WTC11 (cell line): ENCODE measurements at regions not wholly inside any gene's neighbourhood (a gene's known extent, or its start where the extent isn't known, plus 50 kb on each side); places are given as distances from the start of the nearest gene placed in this dataset.

Experiments
- ATAC-seq: fragments of 200-7000 bp; cut with Tn5 transposase; 2 replicates; pipeline ENCODE4 v1.10.0; 2021; ENCODE audit warnings: mild to moderate bottlenecking, moderate library complexity
- CTCF ChIA-PET: fragments of 300-600 bp; sonication (Branson Sonifier 250); formaldehyde crosslinking; loops from one replicate; lab custom pipeline; 2021; ENCODE audit warnings: antibody characterized with exemption; lab: Charles Lee
- POLR2A ChIA-PET: fragments of 350-600 bp; sonication (Branson Sonifier 250); formaldehyde crosslinking; loops from one replicate; lab custom pipeline; 2021; ENCODE audit warnings: antibody characterized with exemption; lab: Charles Lee
- DNase-seq: peaks from one replicate; pipeline ENCODE4 v3.0.0; 2021; ENCODE audit warnings: low spot score
- H3K27ac Mint-ChIP-seq: 2 replicates; pipeline ENCODE4 v1.8.0; 2021; ENCODE audit warnings: mixed read lengths
- H3K27me3 Mint-ChIP-seq: 2 replicates; pipeline ENCODE4 v1.8.0; 2021; ENCODE audit warnings: low read depth, mild to moderate bottlenecking, moderate library complexity, mixed read lengths
- H3K36me3 Mint-ChIP-seq: 2 replicates; pipeline ENCODE4 v1.8.0; 2021; ENCODE audit warnings: mixed read lengths
- H3K4me1 Mint-ChIP-seq: 2 replicates; pipeline ENCODE4 v1.8.0; 2022; ENCODE audit warnings: mixed read lengths
- H3K4me3 Mint-ChIP-seq: 2 replicates; pipeline ENCODE4 v1.8.0; 2021; ENCODE audit warnings: mild to moderate bottlenecking, moderate library complexity, mixed read lengths
- H3K9me3 Mint-ChIP-seq: 2 replicates; pipeline ENCODE4 v1.8.0; 2021; ENCODE audit warnings: mixed read lengths
- ATF1 ChIP-seq: sonication (generic); formaldehyde crosslinking; IDR thresholded peaks from 2 replicates; pipeline ENCODE4 v1.8.1; 2023; ENCODE audit warnings: mild to moderate bottlenecking, moderate library complexity, missing genetic modification reagents
- CDX4 ChIP-seq: fragments of 250-450 bp; sonication (Bioruptor Pico); IDR thresholded peaks from 2 replicates; pipeline ENCODE4 v1.9.0; 2021; ENCODE audit warnings: moderate library complexity, mild to moderate bottlenecking, inconsistent platforms, borderline replicate concordance
- ESRRA ChIP-seq: sonication (generic); formaldehyde crosslinking; IDR thresholded peaks from 2 replicates; pipeline ENCODE4 v1.8.1; 2022; ENCODE audit warnings: mild to moderate bottlenecking, missing genetic modification reagents, borderline replicate concordance
- HMGXB4 ChIP-seq: sonication (generic); formaldehyde crosslinking; IDR thresholded peaks from 2 replicates; pipeline ENCODE4 v1.8.1; 2023; ENCODE audit warnings: mild to moderate bottlenecking, moderate library complexity, missing genetic modification reagents
- IRF2 ChIP-seq: sonication (generic); formaldehyde crosslinking; IDR thresholded peaks from 2 replicates; pipeline ENCODE4 v1.8.0; 2022; ENCODE audit warnings: low read depth, missing genetic modification reagents, borderline replicate concordance
- PRDM15 ChIP-seq: sonication (generic); formaldehyde crosslinking; IDR thresholded peaks from 2 replicates; pipeline ENCODE4 v1.8.0; 2022; ENCODE audit warnings: missing genetic modification reagents
- TCF7 ChIP-seq: sonication (generic); formaldehyde crosslinking; IDR thresholded peaks from 2 replicates; pipeline ENCODE4 v1.8.0; 2022; ENCODE audit warnings: mild to moderate bottlenecking, low read depth, missing genetic modification reagents, moderate library complexity
- ZNF138 ChIP-seq: sonication (generic); formaldehyde crosslinking; conservative IDR thresholded peaks from 2 replicates; pipeline ENCODE4 v1.8.1; 2022; ENCODE audit warnings: mild to moderate bottlenecking, moderate library complexity, missing genetic modification reagents
- ZNF396 ChIP-seq: fragments of 250-450 bp; sonication (Bioruptor Pico); IDR thresholded peaks from 2 replicates; pipeline ENCODE4 v1.8.0; 2021; ENCODE audit warnings: mild to moderate bottlenecking, moderate library complexity, borderline replicate concordance
- ZNF416 ChIP-seq: fragments of 250-450 bp; sonication (Bioruptor Pico); IDR thresholded peaks from 2 replicates; pipeline ENCODE4 v1.9.0; 2021; ENCODE audit warnings: mild to moderate bottlenecking, inconsistent platforms

GRCh38 chr20:55067158-55067825 is 591.9 kb downstream of the DOK5 start:
- H3K27me3 Mint-ChIP-seq: peaks cover 7% of the 10 kb centered on the region

GRCh38 chr20:55058938-55059337 is 583.5 kb downstream of the DOK5 start:
- Mint-ChIP-seq H3K36me3 (peaks cover 81% of the 10 kb centered on the region), H3K4me3 (no peak overlapping the region), H3K9me3 (peaks cover 87% of the 10 kb centered on the region), H3K27me3 (peaks cover 19% of the 10 kb centered on the region)
- CTCF ChIA-PET: no interaction called here
- no peak for ATAC-seq
- POLR2A ChIA-PET: no interaction called here
- no peak for TF ChIP-seq CDX4 (CRISPR knock-in tag)
- no peak for TF ChIP-seq PRDM15 (CRISPR knock-in tag)
- TF ChIP-seq ATF1 (CRISPR knock-in tag): no peak
- no peak for TF ChIP-seq IRF2
- no peak for TF ChIP-seq ZNF396 (CRISPR knock-in tag)
- no peak for TF ChIP-seq ZNF416
- TF ChIP-seq ZNF138: no peak
- TF ChIP-seq, all 79 proteins: peak for 0
- Mint-ChIP-seq H3K4me1 (no peaks in the 10 kb centered on the region), H3K27ac (no peak overlapping the region)
- DNase-seq: no peak

More at GRCh38 chr20:55067158-55067825, 591.9 kb downstream of the DOK5 start:
- no peak for TF ChIP-seq ESRRA (CRISPR knock-in tag)
- no peak for TF ChIP-seq TCF7 (CRISPR knock-in tag)
- no peak for TF ChIP-seq HMGXB4 (CRISPR knock-in tag)
- H3K4me3 Mint-ChIP-seq: no peak overlapping the region
- DNase-seq (no peak), ATAC-seq (no peak)
- H3K27ac Mint-ChIP-seq: no peak overlapping the region
- ChIA-PET CTCF (no interaction called here), POLR2A (no interaction called here)
- H3K36me3 Mint-ChIP-seq: peaks cover 69% of the 10 kb centered on the region
- no peaks in the 10 kb centered on the region for H3K4me1 Mint-ChIP-seq
- peaks cover 71% of the 10 kb centered on the region for H3K9me3 Mint-ChIP-seq

GRCh38 chr20:55057779-55058415 is 582.5 kb downstream of the DOK5 start:
- no peak overlapping the region for H3K27ac Mint-ChIP-seq
- no peak overlapping the region for H3K4me3 Mint-ChIP-seq
- ChIA-PET CTCF (no interaction called here), POLR2A (no interaction called here)
- no peak for ATAC-seq
- no peak for DNase-seq
- peaks cover 14% of the 10 kb centered on the region for H3K27me3 Mint-ChIP-seq
- TF ChIP-seq HMGXB4 (CRISPR knock-in tag): no peak
- peaks cover 85% of the 10 kb centered on the region for H3K9me3 Mint-ChIP-seq
- peaks cover 78% of the 10 kb centered on the region for H3K36me3 Mint-ChIP-seq
- no peaks in the 10 kb centered on the region for H3K4me1 Mint-ChIP-seq
